Mesendoderm (in vitro differentiated cells): ENCODE measurements at regions not wholly inside any gene's neighbourhood (a gene's known extent, or its start where the extent isn't known, plus 50 kb on each side); places are given as distances from the start of the nearest gene placed in this dataset.

Experiments
- DNase-seq: peaks from one replicate; pipeline ENCODE4 v3.0.0; 2013
- H2AK5ac ChIP-seq: 2 replicates; pipeline ENCODE4 v1.6.1; 2013; ENCODE audit warnings: low read length, inconsistent platforms
- H2BK120ac ChIP-seq: 2 replicates; pipeline ENCODE4 v1.6.1; 2013; ENCODE audit warnings: low read depth, mild to moderate bottlenecking, low read length, moderate library complexity, mixed read lengths
- H2BK15ac ChIP-seq: replicated peaks from 2 replicates; pipeline ENCODE4 v1.6.1; 2013; ENCODE audit warnings: low read depth, mild to moderate bottlenecking, moderate library complexity
- H2BK5ac ChIP-seq: 2 replicates; pipeline ENCODE4 v1.6.1; 2013; ENCODE audit warnings: low read length, inconsistent platforms
- H3K18ac ChIP-seq: 2 replicates; pipeline ENCODE4 v1.6.1; 2013; ENCODE audit warnings: mild to moderate bottlenecking, low read length, mixed read lengths
- H3K23ac ChIP-seq: one replicate; pipeline ENCODE4 v1.6.1; 2013; ENCODE audit warnings: low read length
- H3K27ac ChIP-seq: 2 replicates; pipeline ENCODE4 v1.5.1; 2013; ENCODE audit warnings: low read depth, mild to moderate bottlenecking, inconsistent platforms, low read length, moderate library complexity
- H3K27me3 ChIP-seq: 2 replicates; pipeline ENCODE4 v1.6.1; 2013; ENCODE audit warnings: low read length, control low read depth, mild to moderate bottlenecking, inconsistent platforms; ENCODE audit not compliant: insufficient read depth, poor library complexity
- H3K36me3 ChIP-seq: 2 replicates; pipeline ENCODE4 v1.6.1; 2013; ENCODE audit warnings: low read length, inconsistent platforms; ENCODE audit not compliant: control insufficient read depth, insufficient read depth
- H3K4ac ChIP-seq: one replicate; pipeline ENCODE4 v1.6.1; 2013; ENCODE audit warnings: low read depth, mild to moderate bottlenecking, low read length, moderate library complexity
- H3K4me1 ChIP-seq: 2 replicates; pipeline ENCODE4 v1.6.1; 2013; ENCODE audit warnings: low read depth, low read length, inconsistent platforms; ENCODE audit not compliant: control insufficient read depth
- H3K4me2 ChIP-seq: 2 replicates; pipeline ENCODE4 v1.6.1; 2013; ENCODE audit warnings: low read length
- H3K4me3 ChIP-seq: 2 replicates; pipeline ENCODE4 v1.5.1; 2013; ENCODE audit warnings: mild to moderate bottlenecking, low read length
- H3K56ac ChIP-seq: one replicate; pipeline ENCODE4 v1.6.1; 2013; ENCODE audit warnings: low read length
- H3K79me1 ChIP-seq: 2 replicates; pipeline ENCODE4 v1.6.1; 2013; ENCODE audit warnings: low read length, inconsistent platforms
- H3K79me2 ChIP-seq: 2 replicates; pipeline ENCODE4 v1.6.1; 2013; ENCODE audit warnings: mild to moderate bottlenecking, low read length; ENCODE audit not compliant: control insufficient read depth, insufficient read depth
- H3K9ac ChIP-seq: 2 replicates; pipeline ENCODE4 v1.6.1; 2013; ENCODE audit warnings: low read length, inconsistent platforms
- H4K5ac ChIP-seq: one replicate; pipeline ENCODE4 v1.6.1; 2013; ENCODE audit warnings: low read length
- H4K8ac ChIP-seq: one replicate; pipeline ENCODE4 v1.6.1; 2013; ENCODE audit warnings: low read depth, mild to moderate bottlenecking, control low read depth, low read length, moderate library complexity
- WGBS: extraction: QIAGEN DNeasy Blood & Tissue Kit; methylation state at CpG from one replicate; pipeline ENCODE4 v1.1.7; 2013; ENCODE audit warnings: low lambda C conversion rate, missing lambda C conversion rate; ENCODE audit not compliant: insufficient coverage; ENCODE audit errors: extremely low coverage; 5-methylcytosine and 5-hydroxymethylcytosine counted together

- H3K4me3 ChIP-seq, result no peak overlapping the region
- no peak overlapping the region for H3K4me2 ChIP-seq
- no peak overlapping the region for H3K4ac ChIP-seq
- no peak overlapping the region for H3K27ac ChIP-seq
- H2BK15ac ChIP-seq, result no peak overlapping the region
- H3K18ac ChIP-seq, result no peak overlapping the region
- H2AK5ac ChIP-seq, result no peak overlapping the region
- no peaks in the 10 kb centered on the region for H3K79me2 ChIP-seq
- no peak overlapping the region for H3K56ac ChIP-seq
- no peaks in the 10 kb centered on the region for H3K4me1 ChIP-seq
- no peaks in the 10 kb centered on the region for H3K79me1 ChIP-seq
- H3K36me3 ChIP-seq, result no peaks in the 10 kb centered on the region
- H4K8ac ChIP-seq, result no peak overlapping the region
- H4K5ac ChIP-seq, result no peak overlapping the region
- no peak overlapping the region for H2BK5ac ChIP-seq
- WGBS, result no CpG with 5 or more reads among the region's 2 CpGs
- no peak for DNase-seq
- no peak overlapping the region for H3K9ac ChIP-seq
- no peak overlapping the region for H3K23ac ChIP-seq
- no peaks in the 10 kb centered on the region for H3K27me3 ChIP-seq
- H2BK120ac ChIP-seq, result no peak overlapping the region
Measured at GRCh38 chr3:110485389-110485788, 586.2 kb upstream of the NECTIN3 start.

DNA sequence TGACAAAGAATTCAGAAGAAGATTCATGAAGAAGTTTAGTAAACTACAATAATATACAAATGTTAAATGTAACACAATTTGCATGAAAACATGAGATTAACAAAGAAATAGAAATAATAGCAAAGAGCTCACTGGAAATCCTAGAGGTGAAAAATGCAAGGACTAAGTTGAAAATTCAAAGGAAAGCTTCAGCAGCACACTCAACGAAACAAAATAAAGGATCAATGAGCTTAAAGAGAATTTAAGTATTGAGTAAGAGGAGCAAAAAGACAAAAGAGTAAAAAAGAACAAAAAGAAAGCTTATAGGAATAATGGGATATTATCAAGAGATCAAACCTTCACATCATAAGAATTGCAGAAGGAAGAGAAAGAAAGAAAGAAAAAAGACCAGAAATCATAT lies 583.8 kb upstream of the NECTIN3 start:
- no peaks in the 10 kb centered on the region for H3K79me2 ChIP-seq
- H4K8ac ChIP-seq, result no peak overlapping the region
- no peaks in the 10 kb centered on the region for H3K79me1 ChIP-seq
- no peak overlapping the region for H3K56ac ChIP-seq
- H3K4me3 ChIP-seq, result no peak overlapping the region
- H3K4me2 ChIP-seq, result no peak overlapping the region
- no peak overlapping the region for H2BK5ac ChIP-seq
- no peak overlapping the region for H3K27ac ChIP-seq
- no CpG with 5 or more reads among the region's 1 CpG for WGBS
- no peak overlapping the region for H4K5ac ChIP-seq
- H3K9ac ChIP-seq, result no peak overlapping the region
- no peak overlapping the region for H3K18ac ChIP-seq
- no peaks in the 10 kb centered on the region for H3K27me3 ChIP-seq
- no peaks in the 10 kb centered on the region for H3K36me3 ChIP-seq
- H3K23ac ChIP-seq, result no peak overlapping the region
- no peak overlapping the region for H2BK15ac ChIP-seq
- no peak overlapping the region for H2BK120ac ChIP-seq
- no peaks in the 10 kb centered on the region for H3K4me1 ChIP-seq
- H2AK5ac ChIP-seq, result no peak overlapping the region
- H3K4ac ChIP-seq, result no peak overlapping the region
- no peak for DNase-seq

- Histone ChIP-seq H3K79me1 (no peaks in the 10 kb centered on the region), H3K23ac (no peak overlapping the region), H3K18ac (no peak overlapping the region), H2AK5ac (no peak overlapping the region), H3K56ac (no peak overlapping the region), H3K4me2 (no peak overlapping the region), H2BK5ac (no peak overlapping the region), H2BK120ac (no peak overlapping the region), H3K4ac (no peak overlapping the region), H3K27ac (no peak overlapping the region), H3K27me3 (no peaks in the 10 kb centered on the region), H2BK15ac (no peak overlapping the region), H4K5ac (no peak overlapping the region), H3K4me3 (no peak overlapping the region), H4K8ac (no peak overlapping the region), H3K36me3 (no peaks in the 10 kb centered on the region), H3K9ac (no peak overlapping the region), H3K79me2 (no peaks in the 10 kb centered on the region), H3K4me1 (no peaks in the 10 kb centered on the region)
- WGBS, result no CpG with 5 or more reads among the region's 4 CpGs
- DNase-seq, result no peak
Measured at GRCh38 chr3:110491413-110491812, 580.2 kb upstream of the NECTIN3 start.

GRCh38 chr3:110492876-110493275 lies 578.7 kb upstream of the NECTIN3 start:
- H3K18ac ChIP-seq, result no peak overlapping the region
- H3K27me3 ChIP-seq, result no peaks in the 10 kb centered on the region
- H3K4ac ChIP-seq, result no peak overlapping the region
- H2AK5ac ChIP-seq, result no peak overlapping the region
- no peak overlapping the region for H3K23ac ChIP-seq
- H2BK5ac ChIP-seq, result no peak overlapping the region
- H4K8ac ChIP-seq, result no peak overlapping the region
- H3K9ac ChIP-seq, result no peak overlapping the region
- no peak overlapping the region for H3K4me2 ChIP-seq
- no peak overlapping the region for H4K5ac ChIP-seq
- H2BK15ac ChIP-seq, result no peak overlapping the region
- H3K56ac ChIP-seq, result no peak overlapping the region
- H3K4me3 ChIP-seq, result no peak overlapping the region
- no peaks in the 10 kb centered on the region for H3K79me2 ChIP-seq
- H3K36me3 ChIP-seq, result no peaks in the 10 kb centered on the region
- no peaks in the 10 kb centered on the region for H3K4me1 ChIP-seq
- H2BK120ac ChIP-seq, result no peak overlapping the region
- no peak overlapping the region for H3K27ac ChIP-seq
- no peak for DNase-seq
- no peaks in the 10 kb centered on the region for H3K79me1 ChIP-seq
- no CpG with 5 or more reads among the region's 2 CpGs for WGBS

GRCh38 chr3:110493438-110494092 lies 578.1 kb upstream of the NECTIN3 start:
- H3K36me3 ChIP-seq, result no peaks in the 10 kb centered on the region
- no peak for DNase-seq
- H3K56ac ChIP-seq, result no peak overlapping the region
- no peak overlapping the region for H2BK120ac ChIP-seq
- H2BK5ac ChIP-seq, result no peak overlapping the region
- no peak overlapping the region for H3K4ac ChIP-seq
- H3K18ac ChIP-seq, result no peak overlapping the region
- H2AK5ac ChIP-seq, result no peak overlapping the region
- no peak overlapping the region for H3K9ac ChIP-seq
- H3K27me3 ChIP-seq, result no peaks in the 10 kb centered on the region
- H4K5ac ChIP-seq, result no peak overlapping the region
- H3K79me2 ChIP-seq, result no peaks in the 10 kb centered on the region
- no peaks in the 10 kb centered on the region for H3K79me1 ChIP-seq
- H2BK15ac ChIP-seq, result no peak overlapping the region
- H3K27ac ChIP-seq, result no peak overlapping the region
- no peaks in the 10 kb centered on the region for H3K4me1 ChIP-seq
- H4K8ac ChIP-seq, result no peak overlapping the region
- H3K23ac ChIP-seq, result no peak overlapping the region
- H3K4me2 ChIP-seq, result no peak overlapping the region
- no peak overlapping the region for H3K4me3 ChIP-seq

GRCh38 chr3:110494093-110494490 lies 577.5 kb upstream of the NECTIN3 start:
- Histone ChIP-seq H2BK15ac (no peak overlapping the region), H3K4ac (no peak overlapping the region), H3K79me2 (no peaks in the 10 kb centered on the region), H3K56ac (no peak overlapping the region), H3K36me3 (no peaks in the 10 kb centered on the region), H4K5ac (no peak overlapping the region), H3K4me2 (no peak overlapping the region), H3K4me1 (no peaks in the 10 kb centered on the region), H2AK5ac (no peak overlapping the region), H3K27me3 (no peaks in the 10 kb centered on the region), H3K9ac (no peak overlapping the region), H3K27ac (no peak overlapping the region), H3K18ac (no peak overlapping the region), H2BK5ac (no peak overlapping the region), H3K79me1 (no peaks in the 10 kb centered on the region), H4K8ac (no peak overlapping the region), H2BK120ac (no peak overlapping the region), H3K4me3 (no peak overlapping the region), H3K23ac (no peak overlapping the region)
- DNase-seq, result no peak
- WGBS, result no CpG with 5 or more reads among the region's 1 CpG
